ENCODE measurements at regions not wholly inside any gene's neighbourhood (a gene's known extent, or its start where the extent isn't known, plus 50 kb on each side); places are given as distances from the start of the nearest gene placed in this dataset.

DNA sequence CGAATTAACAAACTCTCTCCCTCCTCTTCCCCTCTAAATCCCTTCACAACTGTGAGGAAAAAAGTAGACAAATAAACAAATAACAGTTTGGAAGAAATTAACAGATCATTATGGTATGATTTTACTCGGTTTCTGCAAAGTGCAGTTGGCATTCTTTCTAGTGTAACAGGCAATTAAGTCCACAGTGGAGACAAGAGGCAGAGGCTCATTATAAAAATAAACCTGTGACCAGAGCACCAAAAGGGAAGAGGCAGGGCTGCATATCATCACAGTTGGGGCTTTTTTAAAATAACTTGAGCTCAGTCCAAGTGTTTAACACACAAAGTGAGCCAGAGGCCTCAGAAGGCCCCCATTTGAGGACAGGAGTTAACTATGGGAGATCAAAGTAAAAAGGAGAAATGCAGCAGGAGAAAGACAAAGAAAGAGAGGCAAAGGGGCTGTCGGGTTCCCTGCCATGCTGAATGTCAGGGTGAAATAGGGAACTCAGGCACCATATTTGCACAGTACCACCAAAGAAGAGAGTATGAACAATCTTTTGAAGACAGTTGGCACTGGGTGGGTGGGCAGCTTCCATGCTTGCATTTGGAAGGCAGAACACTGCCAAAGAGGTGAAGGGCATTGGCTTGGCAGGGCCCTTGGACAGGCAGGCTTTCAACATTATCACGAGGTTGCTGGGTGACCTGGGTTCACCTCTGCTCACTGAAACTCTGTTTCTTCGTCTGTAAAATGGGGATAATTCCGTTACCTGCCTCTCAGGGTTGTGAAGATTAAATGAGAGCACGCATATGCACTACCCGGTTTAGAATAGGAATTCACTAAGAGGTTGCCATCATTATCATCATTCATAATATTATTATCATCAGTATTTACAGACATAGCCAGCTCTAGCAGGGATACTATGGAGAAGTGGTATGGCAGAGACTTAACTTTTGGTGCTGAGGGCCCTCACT, 134.5 kb downstream of the MEX3B start:
- no peak overlapping the region for H3K27ac Mint-ChIP-seq (ENCODE audit: unreplicated experiment)
- DNase-seq (ENCODE audit: low spot score) = no peak
- TF ChIP-seq, protein P1, sequence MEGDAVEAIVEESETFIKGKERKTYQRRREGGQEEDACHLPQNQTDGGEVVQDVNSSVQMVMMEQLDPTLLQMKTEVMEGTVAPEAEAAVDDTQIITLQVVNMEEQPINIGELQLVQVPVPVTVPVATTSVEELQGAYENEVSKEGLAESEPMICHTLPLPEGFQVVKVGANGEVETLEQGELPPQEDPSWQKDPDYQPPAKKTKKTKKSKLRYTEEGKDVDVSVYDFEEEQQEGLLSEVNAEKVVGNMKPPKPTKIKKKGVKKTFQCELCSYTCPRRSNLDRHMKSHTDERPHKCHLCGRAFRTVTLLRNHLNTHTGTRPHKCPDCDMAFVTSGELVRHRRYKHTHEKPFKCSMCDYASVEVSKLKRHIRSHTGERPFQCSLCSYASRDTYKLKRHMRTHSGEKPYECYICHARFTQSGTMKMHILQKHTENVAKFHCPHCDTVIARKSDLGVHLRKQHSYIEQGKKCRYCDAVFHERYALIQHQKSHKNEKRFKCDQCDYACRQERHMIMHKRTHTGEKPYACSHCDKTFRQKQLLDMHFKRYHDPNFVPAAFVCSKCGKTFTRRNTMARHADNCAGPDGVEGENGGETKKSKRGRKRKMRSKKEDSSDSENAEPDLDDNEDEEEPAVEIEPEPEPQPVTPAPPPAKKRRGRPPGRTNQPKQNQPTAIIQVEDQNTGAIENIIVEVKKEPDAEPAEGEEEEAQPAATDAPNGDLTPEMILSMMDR (IDR thresholded peaks at IDR 0.05) = no peak
- peaks cover 2% of the 10 kb centered on the region for H3K36me3 Mint-ChIP-seq (ENCODE audit: low read depth)
- H3K4me3 Mint-ChIP-seq (ENCODE audit: unreplicated experiment) = no peak overlapping the region
- H3K4me1 Mint-ChIP-seq (ENCODE audit: low read depth) = peaks cover 14% of the 10 kb centered on the region
- H3K27me3 Mint-ChIP-seq (ENCODE audit: low read depth) = no peaks in the 10 kb centered on the region
- no peaks in the 10 kb centered on the region for H3K9me3 Mint-ChIP-seq (ENCODE audit: low read depth)

DNA sequence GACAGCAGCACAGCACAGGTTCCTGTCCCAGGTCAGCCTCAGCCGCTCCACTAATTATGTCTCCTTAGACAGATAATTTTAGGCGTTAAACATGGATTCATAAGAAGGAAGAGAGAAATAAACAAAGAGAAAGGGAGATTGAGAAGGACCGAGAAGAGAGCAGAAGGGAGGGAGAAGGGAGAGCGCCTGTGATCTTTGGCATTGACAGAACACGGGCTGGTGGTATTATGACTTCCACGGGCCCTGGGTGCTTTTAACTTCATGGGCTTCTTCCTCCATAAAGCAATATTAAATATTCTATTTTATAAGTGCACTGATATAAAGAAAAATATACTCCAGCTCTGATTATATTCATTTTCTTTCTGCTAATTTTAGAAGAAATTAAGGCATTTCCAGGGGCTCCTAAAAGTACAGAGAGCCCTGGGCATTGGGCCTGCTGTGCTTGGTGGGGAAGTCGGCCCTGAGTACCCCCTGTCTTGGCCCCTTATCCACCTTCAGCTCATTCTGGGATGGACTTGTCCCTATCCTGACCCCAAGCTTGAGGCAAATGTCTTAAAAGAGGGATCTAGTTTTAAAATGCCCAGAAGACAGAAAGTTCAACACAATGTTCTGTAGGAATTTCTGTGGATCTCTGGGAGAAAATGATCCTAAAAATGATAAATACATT, 135.3 kb downstream of the MEX3B start:
- Mint-ChIP-seq H3K4me3 (ENCODE audit: unreplicated experiment) (no peak overlapping the region), H3K9me3 (ENCODE audit: low read depth) (no peaks in the 10 kb centered on the region), H3K36me3 (ENCODE audit: low read depth) (peaks cover 2% of the 10 kb centered on the region), H3K27ac (ENCODE audit: unreplicated experiment) (no peak overlapping the region), H3K27me3 (ENCODE audit: low read depth) (no peaks in the 10 kb centered on the region), H3K4me1 (ENCODE audit: low read depth) (peaks cover 14% of the 10 kb centered on the region)
- DNase-seq (ENCODE audit: low spot score) = no peak
- TF ChIP-seq, protein P1 (IDR thresholded peaks at IDR 0.05) = no peak

DNA sequence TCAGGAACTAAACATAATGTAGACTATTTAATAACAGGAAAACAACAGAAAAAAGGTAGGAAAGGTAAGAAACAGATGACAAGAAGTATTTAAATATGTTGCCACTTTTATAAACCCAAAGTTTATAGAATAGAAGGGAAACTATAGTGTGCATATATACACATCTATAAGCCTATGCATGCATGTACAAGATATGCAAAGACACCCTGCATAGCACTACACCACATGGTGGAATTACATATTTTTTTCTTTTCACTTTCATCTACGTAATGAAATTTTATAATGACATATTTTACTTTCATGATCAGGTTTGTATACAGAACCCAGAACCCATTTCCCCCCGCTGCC, 136.8 kb downstream of the MEX3B start:
- no peak overlapping the region for H3K4me3 Mint-ChIP-seq (ENCODE audit: unreplicated experiment)
- H3K4me1 Mint-ChIP-seq (ENCODE audit: low read depth) = peaks cover 3% of the 10 kb centered on the region
- peaks cover 2% of the 10 kb centered on the region for H3K36me3 Mint-ChIP-seq (ENCODE audit: low read depth)
- H3K27ac Mint-ChIP-seq (ENCODE audit: unreplicated experiment) = no peak overlapping the region
- no peak for DNase-seq (ENCODE audit: low spot score)
- TF ChIP-seq, protein P1 (IDR thresholded peaks at IDR 0.05) = no peak
- no peaks in the 10 kb centered on the region for H3K9me3 Mint-ChIP-seq (ENCODE audit: low read depth)
- no peaks in the 10 kb centered on the region for H3K27me3 Mint-ChIP-seq (ENCODE audit: low read depth)

DNA sequence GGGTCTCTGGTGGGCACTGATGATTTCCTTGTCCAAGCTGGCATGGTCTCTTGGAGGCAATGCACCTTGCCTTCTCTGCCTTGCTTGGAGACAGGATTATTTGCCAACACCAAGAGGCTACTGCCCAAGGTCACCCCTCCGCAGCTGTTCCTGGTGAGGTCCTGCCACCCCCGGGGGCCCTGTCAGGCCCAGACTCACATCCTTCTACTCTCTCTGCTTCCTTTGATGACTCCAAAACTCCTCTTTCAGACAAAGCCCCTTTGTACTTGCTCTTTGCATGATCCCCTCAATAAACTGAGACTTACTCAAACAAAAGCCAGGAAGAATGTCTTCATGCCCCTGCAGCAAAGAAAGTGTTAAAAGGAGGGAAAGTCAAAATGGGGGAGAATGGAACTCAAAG, 137.7 kb downstream of the MEX3B start:
- Mint-ChIP-seq H3K4me1 (ENCODE audit: low read depth) (peaks cover 3% of the 10 kb centered on the region), H3K4me3 (ENCODE audit: unreplicated experiment) (no peak overlapping the region), H3K27ac (ENCODE audit: unreplicated experiment) (no peak overlapping the region), H3K9me3 (ENCODE audit: low read depth) (no peaks in the 10 kb centered on the region), H3K36me3 (ENCODE audit: low read depth) (peaks cover 2% of the 10 kb centered on the region), H3K27me3 (ENCODE audit: low read depth) (no peaks in the 10 kb centered on the region)
- TF ChIP-seq, protein P1 (IDR thresholded peaks at IDR 0.05) = no peak
- no peak for DNase-seq (ENCODE audit: low spot score)

DNA sequence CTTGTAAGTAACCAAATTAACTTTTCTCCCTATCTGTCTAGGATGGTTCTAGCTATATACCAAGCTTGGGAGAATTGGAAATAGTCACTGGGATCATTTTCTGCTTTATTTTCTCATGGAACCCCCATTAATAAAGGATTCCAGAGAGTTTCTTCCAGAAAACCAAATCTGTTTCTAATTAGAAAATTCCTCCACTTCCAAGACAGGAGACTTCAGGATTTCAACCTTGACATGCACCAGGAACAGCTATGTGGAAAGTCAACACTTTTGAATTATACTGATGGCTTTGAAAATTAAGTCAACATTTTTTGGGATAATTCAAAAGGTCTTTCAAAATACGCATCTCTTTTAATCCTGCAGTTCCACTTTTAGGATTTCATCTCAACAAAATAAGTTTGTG, 138.3 kb downstream of the MEX3B start:
- no peak overlapping the region for H3K27ac Mint-ChIP-seq (ENCODE audit: unreplicated experiment)
- peaks cover 2% of the 10 kb centered on the region for H3K36me3 Mint-ChIP-seq (ENCODE audit: low read depth)
- DNase-seq (ENCODE audit: low spot score) = no peak
- H3K9me3 Mint-ChIP-seq (ENCODE audit: low read depth) = no peaks in the 10 kb centered on the region
- H3K4me3 Mint-ChIP-seq (ENCODE audit: unreplicated experiment) = no peak overlapping the region
- TF ChIP-seq, protein P1 (IDR thresholded peaks at IDR 0.05) = no peak
- H3K27me3 Mint-ChIP-seq (ENCODE audit: low read depth) = no peaks in the 10 kb centered on the region
- peaks cover 3% of the 10 kb centered on the region for H3K4me1 Mint-ChIP-seq (ENCODE audit: low read depth)

All from chondrocyte (in vitro differentiated cells).